IgD-negative memory B cell (primary cell): ENCODE measurements at regions not wholly inside any gene's neighbourhood (a gene's known extent, or its start where the extent isn't known, plus 50 kb on each side); places are given as distances from the start of the nearest gene placed in this dataset.
A peak's percentile ranks its signal among the peaks of the same experiment; 100 is the strongest.

Experiments used
- H3K27ac Mint-ChIP-seq, 3 donors: one replicate each; pipeline ENCODE4 v1.8.0; 2020 to 2022; ENCODE audit warnings: mild to moderate bottlenecking in 3 of 3, mixed read lengths in 3 of 3, moderate library complexity in 1 of 3
- H3K27me3 Mint-ChIP-seq: one replicate; pipeline ENCODE4 v1.8.0; 2021; ENCODE audit warnings: mixed read lengths
- H3K36me3 Mint-ChIP-seq: one replicate; pipeline ENCODE4 v1.8.0; 2020; ENCODE audit warnings: mild to moderate bottlenecking, mixed read lengths
- H3K4me1 Mint-ChIP-seq, 3 donors: one replicate each; pipeline ENCODE4 v1.8.0; 2020 to 2022; ENCODE audit warnings: mixed read lengths in 3 of 3, mild to moderate bottlenecking in 1 of 3
- H3K4me3 Mint-ChIP-seq, 4 donors: one replicate each; pipeline ENCODE4 v1.8.0; 2020 to 2022; ENCODE audit warnings: mild to moderate bottlenecking in 4 of 4, mixed read lengths in 4 of 4, moderate library complexity in 3 of 4
- H3K9me3 Mint-ChIP-seq, 3 donors: one replicate each; pipeline ENCODE4 v1.8.0; 2020 to 2021; ENCODE audit warnings: mixed read lengths in 3 of 3, mild to moderate bottlenecking in 1 of 3

DNA sequence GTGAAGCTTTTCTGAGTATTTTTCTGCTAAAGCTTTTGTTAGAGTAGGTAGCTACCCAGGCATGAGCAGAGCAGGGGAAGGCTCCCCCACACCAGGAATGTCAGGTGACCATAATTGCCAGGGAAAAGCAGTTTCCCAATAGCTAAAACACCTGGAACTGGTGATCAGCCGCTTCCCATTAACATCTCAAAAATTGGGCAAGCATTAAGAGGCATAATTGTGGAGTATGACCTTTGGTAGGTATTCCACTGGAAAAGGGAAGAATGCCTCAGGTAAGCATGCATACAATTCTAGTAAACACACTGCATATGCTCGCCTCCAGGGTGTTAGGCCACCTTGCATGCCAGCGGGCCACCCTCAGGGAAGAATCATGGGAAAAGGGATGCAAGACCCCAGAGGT lies 84.5 kb downstream of the CCR1 start:
- Mint-ChIP-seq H3K27ac (no peak overlapping the region), H3K9me3 (no peaks in the 10 kb centered on the region), H3K27me3 (peaks cover 5% of the 10 kb centered on the region), H3K4me3 (no peak overlapping the region), H3K36me3 (peaks cover 6% of the 10 kb centered on the region), H3K4me1 (no peaks in the 10 kb centered on the region)

DNA sequence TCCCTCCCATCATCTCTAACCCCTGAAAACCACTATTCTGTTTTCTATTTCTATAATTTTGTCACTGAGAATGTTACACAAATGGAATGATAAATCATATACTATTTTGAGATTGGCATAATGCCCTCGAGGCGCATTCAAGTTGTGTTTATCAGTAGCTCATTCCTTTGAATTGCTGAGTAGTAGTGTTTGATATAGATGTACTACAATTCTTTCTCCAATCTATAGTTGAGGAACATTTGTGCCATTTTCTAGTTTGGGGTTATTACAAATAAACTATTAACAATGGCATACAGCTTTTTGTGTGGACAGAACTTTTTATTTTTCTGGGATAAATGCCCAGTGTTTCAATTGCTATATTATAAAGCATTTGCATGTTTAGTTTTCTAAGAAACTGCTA lies 86.0 kb downstream of the CCR1 start:
- Mint-ChIP-seq H3K36me3 (peaks cover 6% of the 10 kb centered on the region), H3K9me3 (no peaks in the 10 kb centered on the region), H3K27ac (no peak overlapping the region), H3K27me3 (peaks cover 5% of the 10 kb centered on the region), H3K4me3 (no peak overlapping the region), H3K4me1 (no peaks in the 10 kb centered on the region)

DNA sequence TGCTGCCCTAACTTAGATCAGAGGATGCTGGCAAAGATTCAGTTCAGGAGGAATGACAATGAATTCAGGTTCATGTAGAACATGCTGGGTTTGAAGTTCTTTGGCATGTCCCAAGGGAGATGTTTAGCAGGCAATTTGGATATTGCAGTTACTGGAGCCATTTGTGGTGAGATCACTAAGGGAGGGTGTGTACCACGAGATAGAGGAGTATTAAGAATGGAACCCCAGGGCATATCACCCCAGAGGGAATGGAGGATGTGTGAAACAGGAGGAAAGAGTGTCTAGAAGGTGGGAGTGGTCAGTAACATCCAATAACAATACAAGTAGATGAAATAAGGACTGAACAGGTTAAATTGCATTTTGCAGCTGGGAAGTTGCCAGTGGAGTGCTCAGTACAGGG lies 87.1 kb downstream of the CCR1 start:
- no peaks in the 10 kb centered on the region for H3K9me3 Mint-ChIP-seq
- no peaks in the 10 kb centered on the region for H3K4me1 Mint-ChIP-seq
- H3K4me3 Mint-ChIP-seq = no peak overlapping the region
- no peak overlapping the region for H3K27ac Mint-ChIP-seq
- H3K27me3 Mint-ChIP-seq = peaks cover 5% of the 10 kb centered on the region
- H3K36me3 Mint-ChIP-seq = peaks cover 2% of the 10 kb centered on the region

DNA sequence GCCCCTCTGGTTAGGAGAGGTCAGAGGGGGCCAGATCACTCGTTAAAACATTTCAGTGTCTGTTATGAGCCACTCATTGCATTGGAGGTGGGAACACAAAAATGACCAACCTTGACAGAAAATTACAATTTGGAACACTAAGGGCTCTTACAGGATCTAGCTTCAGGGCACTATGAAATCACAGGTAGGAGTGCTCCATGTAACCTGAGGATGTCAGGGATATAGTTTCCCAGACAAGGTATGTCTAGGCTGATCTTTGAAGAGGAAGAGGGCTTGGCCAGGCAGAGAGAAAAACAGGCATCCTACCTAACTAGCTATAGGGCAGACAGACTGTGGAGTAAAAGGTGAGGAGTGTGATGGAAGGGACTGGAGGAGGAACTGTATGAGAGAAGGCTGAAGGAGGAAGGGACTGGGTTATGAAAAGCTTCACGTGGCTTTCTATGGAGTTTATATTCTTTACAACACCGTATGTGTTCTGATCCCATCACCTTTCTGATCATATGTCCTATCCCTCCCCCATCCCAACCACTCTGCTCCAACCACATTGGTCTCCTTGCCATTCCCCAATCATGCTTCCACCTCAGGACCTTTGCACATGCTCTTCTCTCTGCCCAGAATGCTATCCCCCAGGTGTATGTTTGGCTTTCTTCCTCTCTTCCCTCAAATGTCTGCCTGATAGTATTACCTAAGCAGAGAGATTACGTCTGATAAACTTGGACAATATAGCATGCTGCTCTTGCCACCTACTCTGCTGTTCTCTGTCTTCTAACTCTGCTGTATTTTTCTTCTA lies 88.2 kb downstream of the CCR1 start:
- H3K9me3 Mint-ChIP-seq = no peaks in the 10 kb centered on the region
- H3K27me3 Mint-ChIP-seq = peaks cover 5% of the 10 kb centered on the region
- no peak overlapping the region for H3K27ac Mint-ChIP-seq
- H3K4me1 Mint-ChIP-seq = no peaks in the 10 kb centered on the region
- H3K36me3 Mint-ChIP-seq = peaks cover 2% of the 10 kb centered on the region
- no peak overlapping the region for H3K4me3 Mint-ChIP-seq

DNA sequence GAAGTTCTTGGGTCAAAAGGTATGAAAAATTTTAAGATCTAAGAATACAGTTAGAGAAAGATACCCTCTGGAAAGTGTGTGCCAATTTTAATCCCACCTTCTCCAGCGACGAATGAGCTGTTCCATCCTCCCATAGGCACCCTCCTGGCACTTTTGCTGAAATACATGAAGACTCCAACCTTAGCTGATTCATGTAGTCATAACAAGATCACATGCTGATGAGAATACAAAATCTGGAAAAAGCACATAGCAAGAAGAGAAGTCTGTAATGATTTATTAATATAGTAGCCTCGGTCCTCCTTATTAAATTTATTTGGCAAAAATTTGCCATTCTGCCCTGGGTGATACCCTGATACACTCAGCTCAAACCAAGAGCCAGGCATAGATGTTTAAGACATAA lies 88.9 kb downstream of the CCR1 start:
- Mint-ChIP-seq H3K27me3 (peaks cover 5% of the 10 kb centered on the region), H3K4me1 (no peaks in the 10 kb centered on the region), H3K36me3 (peaks cover 2% of the 10 kb centered on the region), H3K9me3 (no peaks in the 10 kb centered on the region), H3K4me3 (no peak overlapping the region), H3K27ac (no peak overlapping the region)

DNA sequence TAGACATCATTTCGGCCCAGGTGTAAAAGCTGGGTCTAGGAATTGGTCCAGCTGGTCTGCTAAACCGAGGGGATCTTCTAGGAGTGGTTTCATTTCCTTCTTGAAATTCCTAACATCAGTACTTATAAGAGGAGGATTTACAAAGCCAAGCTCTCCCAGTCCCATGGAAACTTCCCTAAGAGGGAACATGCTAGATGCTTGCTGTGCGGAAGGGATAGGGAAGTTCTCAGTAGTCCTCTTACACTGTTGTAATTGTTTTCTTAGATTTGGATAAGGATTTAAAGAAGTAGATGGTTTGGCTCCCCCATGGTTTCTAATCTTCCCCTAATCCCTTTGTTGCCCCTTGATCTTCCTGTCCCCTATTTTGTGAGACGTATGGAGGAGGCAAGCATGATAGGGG lies 89.7 kb upstream of the XCR1 start:
- H3K4me3 Mint-ChIP-seq = no peak overlapping the region
- H3K4me1 Mint-ChIP-seq = peaks cover 0 to 4% (median 0%) of the 10 kb centered on the region in 3 donors
- H3K27ac Mint-ChIP-seq = no peak overlapping the region
- peaks cover 0 to 3% (median 3%) of the 10 kb centered on the region in 3 donors for H3K9me3 Mint-ChIP-seq
- H3K27me3 Mint-ChIP-seq = peaks cover 3% of the 10 kb centered on the region
- peaks cover 2% of the 10 kb centered on the region for H3K36me3 Mint-ChIP-seq

DNA sequence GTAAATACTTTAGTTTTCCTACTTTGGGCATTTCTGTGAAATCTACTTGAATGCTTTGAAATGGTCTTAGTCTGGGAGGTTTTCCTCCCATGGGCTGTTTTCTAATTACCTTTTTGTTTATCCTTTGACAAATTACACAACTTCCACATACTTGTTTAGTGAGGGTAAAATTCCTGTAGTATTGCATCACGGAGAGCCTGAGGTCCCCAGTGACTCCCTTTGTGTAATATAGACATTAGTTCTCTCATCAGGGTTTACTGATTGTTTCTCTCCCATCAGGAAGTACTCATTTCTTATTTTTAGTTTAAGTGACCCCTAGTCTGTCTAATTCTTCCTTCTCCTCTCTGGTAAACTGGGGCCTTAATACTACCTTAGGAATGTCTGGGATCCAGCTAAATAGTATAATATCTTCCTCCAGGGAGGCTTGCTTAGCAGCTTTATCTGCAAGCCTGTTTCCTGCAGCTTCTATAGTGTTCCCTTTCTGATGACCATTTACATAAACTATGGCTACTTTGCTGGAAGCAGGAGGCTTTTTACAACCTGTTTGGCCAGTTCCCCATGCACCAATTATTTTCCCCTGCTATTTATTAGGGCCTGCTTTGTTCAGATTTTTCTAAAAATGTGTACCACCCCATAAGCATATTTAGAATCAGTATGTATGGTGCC lies 87.2 kb upstream of the XCR1 start:
- peaks cover 0 to 3% (median 3%) of the 10 kb centered on the region in 3 donors for H3K9me3 Mint-ChIP-seq
- H3K36me3 Mint-ChIP-seq = peaks cover 1% of the 10 kb centered on the region
- no peaks in the 10 kb centered on the region for H3K27me3 Mint-ChIP-seq
- peaks cover 8 to 12% (median 12%) of the 10 kb centered on the region in 3 donors for H3K4me1 Mint-ChIP-seq
- H3K4me3 Mint-ChIP-seq = no peak overlapping the region
- H3K27ac Mint-ChIP-seq = no peak overlapping the region

DNA sequence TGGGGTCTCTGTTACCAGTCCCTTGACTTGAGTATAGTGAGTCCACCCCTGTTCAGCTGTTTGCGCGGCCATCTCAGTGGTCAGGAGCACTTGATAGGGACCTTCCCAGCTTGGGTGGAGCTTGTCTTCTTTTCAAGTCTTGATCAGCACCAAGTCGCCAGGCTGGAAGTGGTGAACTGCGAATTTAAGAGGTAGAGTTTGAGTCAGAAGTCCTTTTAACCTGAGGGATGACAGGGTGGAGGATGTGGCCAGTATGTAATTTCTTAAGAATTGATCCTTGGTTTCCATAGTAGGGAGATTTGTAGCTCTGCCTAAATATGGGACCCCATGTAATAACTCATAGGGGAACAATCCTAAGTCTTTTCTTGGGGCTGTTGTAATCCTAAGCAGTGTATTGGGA lies 86.3 kb upstream of the XCR1 start:
- Mint-ChIP-seq H3K4me1 (peaks cover 8 to 19% (median 12%) of the 10 kb centered on the region in 3 donors), H3K4me3 (no peak overlapping the region), H3K27ac (peak overlapping the region in 1 of 3 donors; percentile 50), H3K27me3 (no peaks in the 10 kb centered on the region), H3K9me3 (peaks cover 0 to 4% (median 3%) of the 10 kb centered on the region in 3 donors), H3K36me3 (peaks cover 3% of the 10 kb centered on the region)

DNA sequence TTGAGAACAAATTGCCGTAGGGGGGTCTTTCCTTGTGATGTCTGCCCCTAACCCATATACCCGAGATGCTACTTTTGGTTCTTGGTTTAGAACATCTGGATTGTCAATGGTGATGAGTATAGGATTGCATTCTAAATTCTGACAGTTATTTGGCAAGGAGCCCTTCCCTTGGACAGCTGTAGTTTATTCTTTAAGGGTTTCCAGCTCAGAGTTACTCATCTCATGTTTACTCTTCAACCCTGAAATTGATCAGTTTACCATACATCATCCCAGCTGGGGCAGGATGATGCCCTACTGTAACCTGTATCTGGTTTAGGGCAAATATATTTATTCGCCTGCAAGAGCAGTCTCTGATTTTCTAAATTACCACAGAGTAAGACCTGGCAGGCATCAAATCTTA lies 85.7 kb upstream of the XCR1 start:
- Mint-ChIP-seq H3K27ac (peak overlapping the region in 1 of 3 donors; percentile 57), H3K9me3 (peaks cover 0 to 4% (median 3%) of the 10 kb centered on the region in 3 donors), H3K36me3 (peaks cover 3% of the 10 kb centered on the region), H3K27me3 (no peaks in the 10 kb centered on the region), H3K4me1 (peaks cover 8 to 19% (median 12%) of the 10 kb centered on the region in 3 donors), H3K4me3 (no peak overlapping the region)

DNA sequence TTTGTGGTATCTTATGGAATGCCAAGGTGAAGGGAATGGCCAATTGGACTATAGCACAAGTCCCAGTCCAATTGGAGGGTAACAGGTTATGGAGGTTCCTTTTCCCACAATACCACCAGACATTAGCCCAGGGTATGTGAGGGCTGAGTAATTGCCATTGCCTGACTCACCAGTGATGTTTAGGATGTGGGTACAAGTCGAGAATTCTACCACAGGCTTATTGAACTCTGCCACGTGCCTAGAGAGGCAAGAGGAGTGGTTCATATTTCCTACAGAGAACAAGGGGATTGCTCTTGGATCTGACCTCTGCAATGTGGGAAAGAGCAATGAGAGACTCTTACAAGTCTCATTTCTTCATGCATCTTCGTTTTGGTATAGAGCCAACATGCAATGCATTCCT lies 85.0 kb upstream of the XCR1 start:
- peaks cover 0 to 4% (median 3%) of the 10 kb centered on the region in 3 donors for H3K9me3 Mint-ChIP-seq
- peaks cover 8 to 19% (median 12%) of the 10 kb centered on the region in 3 donors for H3K4me1 Mint-ChIP-seq
- no peak overlapping the region for H3K4me3 Mint-ChIP-seq
- no peaks in the 10 kb centered on the region for H3K27me3 Mint-ChIP-seq
- H3K27ac Mint-ChIP-seq = peak overlapping the region in 1 of 3 donors; percentile 57
- peaks cover 3% of the 10 kb centered on the region for H3K36me3 Mint-ChIP-seq

DNA sequence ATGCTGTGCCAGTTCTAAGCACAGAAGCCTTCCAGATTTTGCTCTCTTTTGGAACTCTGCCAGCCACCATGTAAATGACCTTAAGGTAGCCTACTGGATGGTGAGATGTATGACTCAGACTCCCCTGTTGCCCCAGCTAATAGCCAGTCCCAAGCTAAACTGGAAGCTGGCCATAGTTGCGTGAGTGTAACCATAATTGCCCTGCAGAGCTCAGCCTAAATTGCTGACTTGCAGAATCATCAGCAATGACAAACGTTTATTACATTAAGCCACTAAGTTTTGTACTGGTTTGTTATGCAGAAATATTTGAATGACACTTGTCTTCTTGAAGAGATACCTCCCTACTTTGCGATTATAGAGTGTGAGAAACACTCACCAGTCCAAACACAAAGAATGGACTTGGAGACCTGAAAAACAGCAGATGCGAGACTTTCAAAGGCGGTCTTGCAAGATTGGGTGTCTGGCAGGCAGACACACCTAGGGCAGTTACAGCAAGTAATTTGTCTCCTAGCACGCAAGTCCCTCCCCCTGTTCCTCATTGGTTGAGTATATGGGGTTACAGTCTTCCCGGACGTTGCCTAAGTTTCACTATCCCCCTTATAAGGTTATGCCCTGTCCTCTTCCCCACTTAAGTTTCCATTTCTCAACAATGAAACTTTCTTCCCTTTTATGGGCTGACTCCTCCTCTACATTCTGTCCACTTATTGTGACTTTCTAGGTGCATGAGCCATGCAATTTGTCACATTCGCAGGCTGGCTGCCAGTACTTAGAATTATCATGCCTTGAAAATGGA lies 83.6 kb upstream of the XCR1 start:
- peak overlapping the region in 1 of 4 donors; percentile 44 for H3K4me3 Mint-ChIP-seq
- no peaks in the 10 kb centered on the region for H3K27me3 Mint-ChIP-seq
- peaks cover 11 to 19% (median 12%) of the 10 kb centered on the region in 3 donors for H3K4me1 Mint-ChIP-seq
- peak overlapping the region in 1 of 3 donors; percentile 6 for H3K27ac Mint-ChIP-seq
- peaks cover 0 to 4% (median 3%) of the 10 kb centered on the region in 3 donors for H3K9me3 Mint-ChIP-seq
- H3K36me3 Mint-ChIP-seq = peaks cover 3% of the 10 kb centered on the region

DNA sequence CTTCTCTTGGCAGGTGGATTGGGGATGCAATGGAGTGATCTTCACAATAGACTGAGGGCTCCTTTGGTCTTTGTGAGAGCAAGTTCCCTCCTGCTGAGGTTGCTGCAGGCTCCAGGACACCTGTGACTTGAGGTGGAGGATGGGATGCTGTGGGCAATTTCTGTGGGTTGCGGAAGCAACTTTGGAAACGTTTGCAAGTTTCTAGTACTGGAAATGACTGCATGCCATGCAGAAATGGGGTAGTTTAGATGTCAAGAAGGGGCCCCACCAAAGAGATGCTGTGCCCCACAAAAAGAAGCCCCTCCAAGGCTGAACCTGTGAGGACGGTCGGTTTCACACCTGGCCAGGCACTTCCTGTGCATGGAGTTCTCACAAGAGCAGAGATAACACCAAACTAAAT lies 80.4 kb upstream of the XCR1 start:
- H3K4me3 Mint-ChIP-seq = no peak overlapping the region
- H3K36me3 Mint-ChIP-seq = peaks cover 3% of the 10 kb centered on the region
- peaks cover 21 to 35% (median 21%) of the 10 kb centered on the region in 3 donors for H3K4me1 Mint-ChIP-seq
- H3K27me3 Mint-ChIP-seq = no peaks in the 10 kb centered on the region
- peak overlapping the region in 1 of 3 donors; percentile 77 for H3K27ac Mint-ChIP-seq
- H3K9me3 Mint-ChIP-seq = peaks cover 0 to 4% (median 3%) of the 10 kb centered on the region in 3 donors

DNA sequence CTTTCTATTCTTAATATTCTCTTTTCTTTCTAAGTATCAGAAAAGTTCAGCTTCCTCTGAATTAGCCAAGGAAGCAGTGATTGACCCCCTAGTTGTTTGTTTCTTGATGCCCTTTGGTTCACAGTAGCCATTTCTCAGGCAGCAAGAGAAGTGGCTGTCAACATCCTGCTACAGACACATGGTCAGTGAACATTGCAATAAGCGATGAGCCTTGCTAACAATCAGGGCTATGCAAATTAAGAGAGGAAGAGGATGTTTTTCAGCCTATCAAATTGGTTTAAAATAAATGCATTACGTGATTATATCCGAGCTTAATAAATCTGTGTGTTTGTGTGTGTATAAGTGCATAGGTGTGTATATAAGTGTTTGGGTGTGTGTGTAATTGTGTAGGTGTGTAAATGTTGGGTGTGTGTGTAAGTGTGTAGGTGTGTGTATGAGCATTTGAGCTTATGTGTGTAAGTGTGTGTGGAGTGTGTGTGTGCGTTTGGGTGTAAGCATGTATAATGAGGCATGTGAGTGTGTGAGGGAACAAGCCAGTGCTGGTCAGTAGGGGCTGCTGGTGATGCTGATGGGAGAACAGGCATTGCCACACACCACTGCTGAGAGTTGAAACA lies 78.1 kb upstream of the XCR1 start:
- Mint-ChIP-seq H3K4me3 (no peak overlapping the region), H3K27me3 (no peaks in the 10 kb centered on the region), H3K9me3 (peaks cover 0 to 2% (median 0%) of the 10 kb centered on the region in 3 donors), H3K36me3 (peaks cover 6% of the 10 kb centered on the region), H3K27ac (no peak overlapping the region), H3K4me1 (peaks cover 21 to 32% (median 24%) of the 10 kb centered on the region in 3 donors)

DNA sequence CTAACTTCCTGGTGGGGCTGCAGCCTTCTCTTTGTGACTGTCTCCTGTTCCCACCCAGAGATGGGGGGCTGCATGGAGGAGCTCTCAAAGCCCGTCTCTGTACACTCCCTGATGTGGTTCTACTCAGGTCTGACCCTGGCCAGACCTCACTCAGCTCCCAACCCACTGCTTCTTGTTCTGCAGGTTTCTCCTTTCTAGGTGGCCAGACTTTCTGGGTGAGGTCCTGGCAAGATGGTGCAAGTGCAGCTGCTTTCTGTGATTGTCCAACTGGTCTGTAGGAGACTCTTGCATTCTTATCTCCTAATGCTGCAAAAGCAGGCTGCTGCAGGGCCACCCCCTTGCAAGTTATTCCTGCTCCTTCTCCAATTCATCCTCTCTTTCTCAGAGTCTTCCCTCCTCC lies 77.4 kb upstream of the XCR1 start:
- Mint-ChIP-seq H3K4me3 (no peak overlapping the region), H3K4me1 (peaks cover 23 to 34% (median 23%) of the 10 kb centered on the region in 3 donors), H3K36me3 (peaks cover 6% of the 10 kb centered on the region), H3K9me3 (peaks cover 0 to 2% (median 0%) of the 10 kb centered on the region in 3 donors), H3K27ac (no peak overlapping the region), H3K27me3 (no peaks in the 10 kb centered on the region)

DNA sequence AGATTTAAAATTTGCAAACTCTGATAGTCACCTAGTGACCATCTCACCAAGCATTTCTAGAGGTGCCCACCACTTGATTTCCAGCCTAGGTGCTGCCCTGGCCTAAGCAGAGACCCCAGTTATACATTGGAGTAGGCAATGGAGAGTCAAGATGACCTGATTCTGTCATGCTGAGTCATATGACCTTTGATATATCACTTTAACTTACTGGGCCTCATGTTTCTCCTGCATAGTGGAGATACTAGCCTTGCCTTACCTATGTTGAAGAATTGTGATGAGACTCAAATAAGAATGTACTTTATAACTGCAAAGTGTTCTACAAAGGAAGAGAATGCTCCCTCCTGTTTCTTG lies 75.5 kb upstream of the XCR1 start:
- no peaks in the 10 kb centered on the region for H3K27me3 Mint-ChIP-seq
- no peak overlapping the region for H3K4me3 Mint-ChIP-seq
- H3K27ac Mint-ChIP-seq = no peak overlapping the region
- H3K4me1 Mint-ChIP-seq = peaks cover 33 to 43% (median 38%) of the 10 kb centered on the region in 3 donors
- H3K9me3 Mint-ChIP-seq = no peaks in the 10 kb centered on the region
- peaks cover 2% of the 10 kb centered on the region for H3K36me3 Mint-ChIP-seq
